PC-3 (cell line): ENCODE measurements at regions not wholly inside any gene's neighbourhood (a gene's known extent, or its start where the extent isn't known, plus 50 kb on each side); places are given as distances from the start of the nearest gene placed in this dataset.

Experiments
- ATAC-seq: fragments of 200-7000 bp; cut with Tn5 transposase; 2 replicates; pipeline ENCODE4 v1.9.1; 2020; ENCODE audit warnings: mild to moderate bottlenecking, moderate library complexity
- BruUV-seq: library from RNA; stranded (reverse); fragments of 400-500 nt; replicated peaks from 2 replicates; lab custom pipeline; 2021; lab: Mats Ljungman, UMichigan
- CTCF ChIA-PET: fragments of 300-600 bp; sonication (Branson Sonifier 250); formaldehyde crosslinking; loops from one replicate; lab custom pipeline; 2022; ENCODE audit warnings: antibody characterized with exemption; lab: Charles Lee
- POLR2A ChIA-PET: fragments of 300-600 bp; sonication (Branson Sonifier 250); formaldehyde crosslinking; loops from one replicate; lab custom pipeline; 2022; ENCODE audit warnings: antibody characterized with exemption; ENCODE audit not compliant: unreplicated experiment; lab: Charles Lee
- DNase-seq: peaks from one replicate; pipeline ENCODE4 v3.0.0-alpha.2; 2015
- H2AFZ ChIP-seq: fragments of 300-600 bp; sonication (generic); 2 replicates; pipeline ENCODE4 v1.6.0; 2016; ENCODE audit warnings: antibody characterized with exemption, low read length
- H3F3A ChIP-seq: fragments of 300-600 bp; sonication (generic); one replicate; pipeline ENCODE4 v1.6.0; 2017; ENCODE audit warnings: antibody characterized with exemption, low read length, control low read depth, mild to moderate bottlenecking; ENCODE audit not compliant: unreplicated experiment
- H3K27ac ChIP-seq: fragments of 300-600 bp; sonication (generic); 2 replicates; pipeline ENCODE4 v1.5.1; 2016; ENCODE audit warnings: mild to moderate bottlenecking, low read length
- H3K27me3 ChIP-seq: fragments of 300-600 bp; sonication (generic); 2 replicates; pipeline ENCODE4 v1.6.1; 2016; ENCODE audit warnings: low read length, mixed read lengths
- H3K36me3 ChIP-seq: fragments of 300-600 bp; sonication (generic); 2 replicates; pipeline ENCODE4 v1.6.1; 2016; ENCODE audit warnings: low read depth, mixed run types, low read length, mixed read lengths
- H3K4me1 ChIP-seq: fragments of 300-600 bp; sonication (generic); 2 replicates; pipeline ENCODE4 v1.5.1; 2016; ENCODE audit warnings: low read length; ENCODE audit not compliant: insufficient read depth
- H3K4me2 ChIP-seq: fragments of 300-600 bp; sonication (generic); 2 replicates; pipeline ENCODE4 v1.6.0; 2016; ENCODE audit warnings: low read length
- H3K4me3 ChIP-seq: fragments of 300-600 bp; sonication (generic); 2 replicates; pipeline ENCODE4 v1.5.1; 2016; ENCODE audit warnings: mild to moderate bottlenecking, low read length, mixed read lengths
- H3K79me2 ChIP-seq: fragments of 300-600 bp; sonication (generic); 2 replicates; pipeline ENCODE4 v1.6.1; 2017; ENCODE audit warnings: low read length, mixed read lengths
- H3K9ac ChIP-seq: fragments of 300-600 bp; sonication (generic); 2 replicates; pipeline ENCODE4 v1.6.0; 2016; ENCODE audit warnings: mild to moderate bottlenecking, low read length
- H3K9me2 ChIP-seq: fragments of 300-600 bp; sonication (generic); replicated peaks from 2 replicates; pipeline ENCODE4 v1.6.1; 2016; ENCODE audit warnings: mixed run types, low read length, mixed read lengths
- H3K9me3 ChIP-seq: fragments of 300-600 bp; sonication (generic); 2 replicates; pipeline ENCODE4 v1.6.1; 2016; ENCODE audit warnings: low read length, mixed read lengths
- H4K20me1 ChIP-seq: fragments of 300-600 bp; sonication (generic); 2 replicates; pipeline ENCODE4 v1.6.1; 2016; ENCODE audit warnings: low read length, mixed read lengths
- EZH2 ChIP-seq: fragments of 300-600 bp; sonication (generic); IDR thresholded peaks from one replicate; pipeline ENCODE4 v1.6.1; 2017; ENCODE audit warnings: antibody characterized with exemption, mild to moderate bottlenecking, low read length; ENCODE audit not compliant: unreplicated experiment
- EZH2phosphoT487 ChIP-seq: fragments of 300-600 bp; sonication (generic); IDR thresholded peaks from 2 replicates; pipeline ENCODE4 v1.6.1; 2018; ENCODE audit warnings: mild to moderate bottlenecking, antibody characterized with exemption, low read length, borderline replicate concordance
- intact Hi-C: fragments of 100-400 bp; cut with micrococcal nuclease; formaldehyde crosslinking; loops from 2 replicates; pipeline ENCODE4 v1.9.0; 2023
- TF ChIP-seq, protein P1 (sequence below): fragments of 300-600 bp; sonication (generic); conservative IDR thresholded peaks from 2 replicates; pipeline ENCODE4 v1.5.1; 2017; ENCODE audit warnings: antibody characterized with exemption, low read depth, mild to moderate bottlenecking, low read length

DNA sequence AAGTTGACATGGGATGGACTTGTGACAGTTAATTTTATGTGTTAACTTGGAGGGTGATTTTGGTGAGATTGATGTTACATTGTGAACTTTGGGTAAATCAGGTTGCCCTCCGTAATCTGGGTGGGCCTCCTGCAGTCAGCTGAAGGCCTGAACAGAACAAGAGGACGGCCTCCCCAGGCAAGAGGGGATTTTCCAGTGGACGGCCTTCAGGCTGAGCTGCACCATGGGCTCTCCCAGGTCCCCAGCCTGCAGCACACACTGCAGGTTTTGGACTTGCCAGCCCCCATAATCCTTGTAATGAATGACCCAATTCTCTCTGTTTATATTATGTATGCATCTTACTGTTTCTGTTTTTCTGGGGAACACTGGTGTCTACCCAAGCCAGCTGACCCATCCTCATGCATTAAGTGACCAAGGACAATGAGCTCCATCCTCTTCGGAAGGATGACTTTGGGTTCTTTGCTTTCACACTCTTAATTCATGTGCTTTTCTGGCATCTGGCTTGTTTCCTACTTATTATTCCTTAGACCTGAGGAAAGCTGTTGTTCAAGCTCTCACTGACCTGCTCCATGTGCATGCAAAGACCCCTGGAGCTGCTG, 64.2 kb downstream of the DACT2 start:
- DNase-seq (no peak), ATAC-seq (no peak)
- Histone ChIP-seq H3K27ac (no peak overlapping the region), H2AFZ (no peak overlapping the region), H3K9me2 (no peaks in the 10 kb centered on the region), H3K27me3 (peaks cover 14% of the 10 kb centered on the region; the same call in 1 of the 2 replicates), H3K36me3 (no peaks in the 10 kb centered on the region), H3K4me2 (no peak overlapping the region), H3K9me3 (no peaks in the 10 kb centered on the region), H3F3A (no peaks in the 10 kb centered on the region), H3K79me2 (no peaks in the 10 kb centered on the region), H3K9ac (no peak overlapping the region), H4K20me1 (no peaks in the 10 kb centered on the region), H3K4me3 (no peak overlapping the region), H3K4me1 (no peaks in the 10 kb centered on the region)
- intact Hi-C loops, result no loop called here
- no TSS peak for BruUV-seq
- POLR2A ChIA-PET, result no interaction called here
- CTCF ChIA-PET, result no interaction called here
- TF ChIP-seq, protein P1, sequence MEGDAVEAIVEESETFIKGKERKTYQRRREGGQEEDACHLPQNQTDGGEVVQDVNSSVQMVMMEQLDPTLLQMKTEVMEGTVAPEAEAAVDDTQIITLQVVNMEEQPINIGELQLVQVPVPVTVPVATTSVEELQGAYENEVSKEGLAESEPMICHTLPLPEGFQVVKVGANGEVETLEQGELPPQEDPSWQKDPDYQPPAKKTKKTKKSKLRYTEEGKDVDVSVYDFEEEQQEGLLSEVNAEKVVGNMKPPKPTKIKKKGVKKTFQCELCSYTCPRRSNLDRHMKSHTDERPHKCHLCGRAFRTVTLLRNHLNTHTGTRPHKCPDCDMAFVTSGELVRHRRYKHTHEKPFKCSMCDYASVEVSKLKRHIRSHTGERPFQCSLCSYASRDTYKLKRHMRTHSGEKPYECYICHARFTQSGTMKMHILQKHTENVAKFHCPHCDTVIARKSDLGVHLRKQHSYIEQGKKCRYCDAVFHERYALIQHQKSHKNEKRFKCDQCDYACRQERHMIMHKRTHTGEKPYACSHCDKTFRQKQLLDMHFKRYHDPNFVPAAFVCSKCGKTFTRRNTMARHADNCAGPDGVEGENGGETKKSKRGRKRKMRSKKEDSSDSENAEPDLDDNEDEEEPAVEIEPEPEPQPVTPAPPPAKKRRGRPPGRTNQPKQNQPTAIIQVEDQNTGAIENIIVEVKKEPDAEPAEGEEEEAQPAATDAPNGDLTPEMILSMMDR, result no peak
- TF ChIP-seq EZH2phosphoT487, result no peak
- no peak for TF ChIP-seq EZH2

DNA sequence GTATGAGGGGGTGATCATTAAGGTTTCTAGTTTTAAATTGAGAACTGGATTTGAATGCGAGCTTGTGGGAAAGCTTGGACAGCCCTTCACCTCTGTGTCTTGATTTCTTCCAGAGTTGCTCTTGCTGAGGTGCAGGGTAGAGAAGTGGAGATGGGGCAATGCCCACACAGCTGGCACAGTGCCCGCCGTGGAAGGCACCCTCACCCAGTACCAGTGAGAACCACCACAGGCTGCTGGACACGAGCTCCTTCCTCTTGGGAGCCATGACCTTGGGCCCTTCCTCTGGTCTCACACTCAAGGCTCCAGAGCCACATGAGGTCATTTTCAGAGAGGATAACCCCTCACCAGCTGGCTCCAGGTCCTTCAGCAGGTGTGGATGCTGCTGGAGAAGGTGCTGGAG, 67.3 kb downstream of the DACT2 start:
- Histone ChIP-seq H2AFZ (no peak overlapping the region), H4K20me1 (no peaks in the 10 kb centered on the region), H3K36me3 (no peaks in the 10 kb centered on the region), H3K9me3 (no peaks in the 10 kb centered on the region), H3K79me2 (no peaks in the 10 kb centered on the region), H3K4me3 (no peak overlapping the region), H3F3A (no peaks in the 10 kb centered on the region), H3K27me3 (peaks cover 28% of the 10 kb centered on the region), H3K4me1 (no peaks in the 10 kb centered on the region), H3K9ac (no peak overlapping the region), H3K27ac (no peak overlapping the region), H3K4me2 (no peak overlapping the region), H3K9me2 (no peaks in the 10 kb centered on the region)
- DNase-seq (no peak), ATAC-seq (no peak)
- POLR2A ChIA-PET, result no interaction called here
- TF ChIP-seq, protein P1, result no peak
- intact Hi-C loops, result no loop called here
- CTCF ChIA-PET, result no interaction called here
- BruUV-seq, result no TSS peak

DNA sequence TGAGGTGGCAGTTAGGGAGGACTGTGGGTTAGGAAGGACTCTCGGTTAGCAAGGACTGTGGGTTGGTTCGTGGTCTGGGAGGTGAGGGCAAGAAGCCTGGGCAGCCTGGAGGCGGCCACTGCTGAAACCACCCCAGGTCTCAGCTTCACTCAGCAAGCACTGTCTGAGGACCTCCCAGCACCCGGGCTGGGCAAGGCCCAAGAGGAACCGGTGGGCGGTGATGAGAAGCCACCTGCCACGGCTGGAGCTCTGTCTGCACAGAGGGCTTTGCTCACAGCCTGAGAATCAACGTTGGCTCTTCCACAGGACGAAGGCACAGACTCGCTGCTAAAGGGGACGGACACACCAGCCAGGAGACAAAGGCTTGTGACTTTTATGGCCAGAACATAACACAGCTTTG, 69.3 kb downstream of the DACT2 start:
- ChIA-PET POLR2A (no interaction called here), CTCF (no interaction called here)
- ATAC-seq, result no peak
- no peak overlapping the region for H2AFZ ChIP-seq
- no peaks in the 10 kb centered on the region for H4K20me1 ChIP-seq
- intact Hi-C loops, result no loop called here
- no peaks in the 10 kb centered on the region for H3F3A ChIP-seq
- H3K4me3 ChIP-seq, result no peak overlapping the region
- no peaks in the 10 kb centered on the region for H3K9me2 ChIP-seq
- DNase-seq, result no peak
- no peak overlapping the region for H3K4me2 ChIP-seq
- BruUV-seq, result no TSS peak
- H3K9ac ChIP-seq, result no peak overlapping the region
- no peaks in the 10 kb centered on the region for H3K9me3 ChIP-seq
- H3K27me3 ChIP-seq, result peaks cover 43% of the 10 kb centered on the region
- no peaks in the 10 kb centered on the region for H3K4me1 ChIP-seq
- H3K79me2 ChIP-seq, result no peaks in the 10 kb centered on the region
- no peaks in the 10 kb centered on the region for H3K36me3 ChIP-seq
- TF ChIP-seq EZH2, result no peak
- no peak for TF ChIP-seq EZH2phosphoT487
- TF ChIP-seq, protein P1, result no peak
- no peak overlapping the region for H3K27ac ChIP-seq
